ENCODE measurements at regions not wholly inside any gene's neighbourhood (a gene's known extent, or its start where the extent isn't known, plus 50 kb on each side); places are given as distances from the start of the nearest gene placed in this dataset.

DNA sequence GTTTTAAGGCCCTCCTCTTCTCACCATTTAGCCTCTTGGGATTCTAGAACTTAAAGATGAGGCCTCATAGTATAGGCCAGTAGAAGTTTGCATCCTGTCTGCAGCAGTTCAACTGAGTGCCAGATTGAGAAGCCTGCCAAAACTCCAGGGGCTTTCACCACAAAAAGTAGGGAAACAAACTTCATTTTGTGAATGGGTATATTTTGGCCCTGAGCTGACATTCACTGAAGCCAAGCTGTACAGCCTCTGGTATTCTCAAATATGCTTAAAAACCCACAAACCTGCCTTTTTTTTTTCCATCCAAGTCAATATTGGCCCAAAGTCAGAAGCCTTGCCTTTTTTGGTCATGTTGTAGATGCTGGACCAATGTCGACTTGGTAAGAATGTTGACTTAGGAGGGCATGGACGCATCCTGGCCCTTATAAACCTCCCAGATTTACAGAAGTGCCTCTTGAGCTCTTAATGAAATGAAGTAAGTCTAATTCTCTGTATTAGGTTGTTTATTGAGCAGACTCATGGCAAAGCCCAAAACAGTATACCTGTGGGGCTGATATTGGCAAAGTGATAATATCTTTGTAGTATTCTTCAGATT lies 337.5 kb downstream of the CHRM3 start:
- Histone ChIP-seq H3K27ac (no peak overlapping the region), H3K4me1 (replicated peaks in 1 of 2) (no peaks in the 10 kb centered on the region), H3K4me3 (no peak overlapping the region), H3K36me3 (replicated peaks in 1 of 2) (no peaks in the 10 kb centered on the region), H3K27me3 (no peaks in the 10 kb centered on the region), H3K9me3 (replicated peaks in 1 of 3) (no peaks in the 10 kb centered on the region)
- no peak for DNase-seq
- TF ChIP-seq, protein P1, sequence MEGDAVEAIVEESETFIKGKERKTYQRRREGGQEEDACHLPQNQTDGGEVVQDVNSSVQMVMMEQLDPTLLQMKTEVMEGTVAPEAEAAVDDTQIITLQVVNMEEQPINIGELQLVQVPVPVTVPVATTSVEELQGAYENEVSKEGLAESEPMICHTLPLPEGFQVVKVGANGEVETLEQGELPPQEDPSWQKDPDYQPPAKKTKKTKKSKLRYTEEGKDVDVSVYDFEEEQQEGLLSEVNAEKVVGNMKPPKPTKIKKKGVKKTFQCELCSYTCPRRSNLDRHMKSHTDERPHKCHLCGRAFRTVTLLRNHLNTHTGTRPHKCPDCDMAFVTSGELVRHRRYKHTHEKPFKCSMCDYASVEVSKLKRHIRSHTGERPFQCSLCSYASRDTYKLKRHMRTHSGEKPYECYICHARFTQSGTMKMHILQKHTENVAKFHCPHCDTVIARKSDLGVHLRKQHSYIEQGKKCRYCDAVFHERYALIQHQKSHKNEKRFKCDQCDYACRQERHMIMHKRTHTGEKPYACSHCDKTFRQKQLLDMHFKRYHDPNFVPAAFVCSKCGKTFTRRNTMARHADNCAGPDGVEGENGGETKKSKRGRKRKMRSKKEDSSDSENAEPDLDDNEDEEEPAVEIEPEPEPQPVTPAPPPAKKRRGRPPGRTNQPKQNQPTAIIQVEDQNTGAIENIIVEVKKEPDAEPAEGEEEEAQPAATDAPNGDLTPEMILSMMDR (IDR thresholded peaks at IDR 0.05): no peak
- no peak for TF ChIP-seq POLR2A (IDR thresholded peaks at IDR 0.05)
- WGBS, 4 donors: 68 to 89% (median 83%) methylated on average over 2 of the region's 2 CpGs
- intact Hi-C loops (cut with DNase I): no loop called here

DNA sequence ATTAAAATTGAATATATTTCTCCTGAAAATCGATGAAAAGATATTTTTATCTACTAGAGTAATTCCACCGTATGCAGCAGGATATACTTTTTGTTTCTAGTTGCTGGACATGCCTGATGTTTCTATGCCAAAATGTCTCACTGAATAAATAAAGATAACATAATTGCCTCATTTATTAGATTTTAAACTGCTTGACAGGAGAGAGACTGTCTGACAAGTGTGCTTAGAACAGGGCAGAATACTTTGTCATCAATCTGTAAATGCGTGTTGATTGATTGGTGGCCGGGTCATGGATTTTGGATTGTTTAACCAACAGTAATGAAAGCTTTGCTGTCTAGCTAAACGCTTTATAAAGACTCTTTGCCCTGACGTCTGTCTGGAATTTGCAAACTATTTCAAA lies 339.0 kb downstream of the CHRM3 start:
- Histone ChIP-seq H3K27me3 (no peaks in the 10 kb centered on the region), H3K27ac (no peak overlapping the region), H3K4me1 (replicated peaks in 1 of 2) (no peaks in the 10 kb centered on the region), H3K4me3 (no peak overlapping the region), H3K36me3 (replicated peaks in 1 of 2) (no peaks in the 10 kb centered on the region), H3K9me3 (replicated peaks in 1 of 3) (no peaks in the 10 kb centered on the region)
- no peak for DNase-seq
- TF ChIP-seq POLR2A (IDR thresholded peaks at IDR 0.05): no peak
- TF ChIP-seq, protein P1 (IDR thresholded peaks at IDR 0.05): no peak
- 54 to 58% (median 56%) methylated on average over 6 of the region's 6 CpGs for WGBS, 4 donors
- intact Hi-C loops (cut with DNase I): no loop called here

DNA sequence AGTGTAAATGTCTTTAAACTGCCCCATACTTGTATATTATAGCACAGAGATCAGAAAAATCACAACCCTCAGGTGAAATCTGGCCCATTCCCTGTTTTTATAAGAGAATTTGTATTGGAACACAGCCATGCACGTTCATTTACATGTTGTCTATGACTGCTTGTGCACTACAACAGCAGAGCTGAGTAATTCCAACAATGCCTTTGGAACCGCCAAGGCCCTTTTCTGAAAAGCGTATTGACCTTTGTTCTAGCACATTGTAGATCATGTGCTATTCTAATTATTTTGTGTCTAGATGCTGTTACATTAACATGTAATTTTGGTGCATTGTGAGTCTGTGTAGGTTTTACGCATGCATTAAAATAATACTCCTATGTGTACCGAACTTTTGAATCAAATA lies 339.6 kb downstream of the CHRM3 start:
- Histone ChIP-seq H3K27ac (no peak overlapping the region), H3K9me3 (replicated peaks in 1 of 3) (no peaks in the 10 kb centered on the region), H3K4me3 (no peak overlapping the region), H3K36me3 (replicated peaks in 1 of 2) (no peaks in the 10 kb centered on the region), H3K4me1 (replicated peaks in 1 of 2) (no peaks in the 10 kb centered on the region), H3K27me3 (no peaks in the 10 kb centered on the region)
- intact Hi-C loops (cut with DNase I): no loop called here
- 72 to 81% (median 76%) methylated on average over 5 of the region's 5 CpGs for WGBS, 4 donors
- no peak for DNase-seq
- TF ChIP-seq, protein P1 (IDR thresholded peaks at IDR 0.05): no peak
- TF ChIP-seq POLR2A (IDR thresholded peaks at IDR 0.05): no peak

DNA sequence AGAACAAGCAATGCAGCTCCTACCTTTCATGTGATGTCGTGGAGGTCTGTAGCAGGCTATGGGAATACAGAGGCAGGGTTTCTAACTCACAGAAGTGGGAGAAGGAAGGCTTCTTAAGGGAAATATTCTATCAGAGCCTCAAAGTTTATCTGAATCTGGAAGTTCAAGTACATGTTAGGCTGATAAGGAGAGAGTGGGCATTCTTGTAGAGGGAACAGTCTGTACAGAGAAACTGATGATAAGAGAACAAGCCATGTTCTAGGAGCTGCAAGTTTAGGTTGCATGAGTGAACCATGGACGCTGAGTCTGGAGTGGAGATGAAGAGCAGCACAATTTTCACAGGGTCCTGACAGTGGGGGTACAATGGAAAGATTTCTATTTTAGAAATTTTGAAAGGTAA lies 344.0 kb downstream of the CHRM3 start:
- no peaks in the 10 kb centered on the region for H3K27me3 ChIP-seq
- no peaks in the 10 kb centered on the region for H3K4me1 ChIP-seq (replicated peaks in 1 of 2)
- WGBS, 4 donors: 71 to 88% (median 80%) methylated on average over 2 of the region's 2 CpGs
- no peaks in the 10 kb centered on the region for H3K36me3 ChIP-seq (replicated peaks in 1 of 2)
- no peaks in the 10 kb centered on the region for H3K9me3 ChIP-seq (replicated peaks in 1 of 3)
- DNase-seq: no peak
- no peak overlapping the region for H3K27ac ChIP-seq
- no peak overlapping the region for H3K4me3 ChIP-seq
- intact Hi-C loops (cut with DNase I): no loop called here
- TF ChIP-seq POLR2A (IDR thresholded peaks at IDR 0.05): no peak
- TF ChIP-seq, protein P1 (IDR thresholded peaks at IDR 0.05): no peak
